ENCODE measurements at regions not wholly inside any gene's neighbourhood (a gene's known extent, or its start where the extent isn't known, plus 50 kb on each side); places are given as distances from the start of the nearest gene placed in this dataset.
"Not testable (repeated sequence)": the region's sequence is repeated elsewhere in the genome, so short reads cannot be mapped to it uniquely, and the experiment has no call there.

- Mint-ChIP-seq H3K27ac (no peak overlapping the region), H3K27me3 (peaks cover 6% of the 10 kb centered on the region), H3K4me3 (no peak overlapping the region), H3K4me1 (peaks cover 0 to 4% (median 2%) of the 10 kb centered on the region in 4 donors), H3K9me3 (peaks cover 0 to 37% (median 12%) of the 10 kb centered on the region in 7 donors), H3K36me3 (peaks cover 4% of the 10 kb centered on the region)
- Histone ChIP-seq H3K9me3 (ENCODE audit: control insufficient read depth in 2 of 2, low read length in 2 of 2) (peaks cover 18 to 23% of the 10 kb centered on the region in 2 experiments), H3K36me3 (ENCODE audit: control insufficient read depth, insufficient read depth, low read length) (no peaks in the 10 kb centered on the region), H3K27ac (ENCODE audit: insufficient read depth, low read length, poor library complexity, severe bottlenecking) (no peak overlapping the region), H3K27me3 (ENCODE audit: control insufficient read depth, insufficient read depth, low read length) (peaks cover 1% of the 10 kb centered on the region), H3K4me1 (ENCODE audit: control insufficient read depth, insufficient read depth, low read length, poor library complexity, severe bottlenecking) (no peaks in the 10 kb centered on the region), H3K4me3 (ENCODE audit: low read depth, low read length) (no peak overlapping the region)
- DNase-seq (no peak), ATAC-seq (ENCODE audit: low read depth in 2 of 2) (no peak)
Observed at GRCh38 chr2:105999211-105999989, 194.7 kb downstream of the UXS1 start.

GRCh38 chr2:105997711-105998110, 196.4 kb downstream of the UXS1 start:
- no peak overlapping the region for H3K27ac ChIP-seq (ENCODE audit: insufficient read depth, low read length, poor library complexity, severe bottlenecking)
- no peak overlapping the region for H3K4me3 ChIP-seq (ENCODE audit: low read depth, low read length)
- Mint-ChIP-seq H3K27ac (peak overlapping the region in 1 of 3 donors; percentile 49), H3K36me3 (peaks cover 3% of the 10 kb centered on the region), H3K4me3 (no peak overlapping the region), H3K4me1 (peaks cover 0 to 11% (median 2%) of the 10 kb centered on the region in 4 donors), H3K9me3 (peaks cover 0 to 49% (median 21%) of the 10 kb centered on the region in 7 donors), H3K27me3 (peaks cover 6% of the 10 kb centered on the region)
- H3K9me3 ChIP-seq (ENCODE audit: control insufficient read depth in 2 of 2, low read length in 2 of 2), result peaks cover 24 to 26% of the 10 kb centered on the region in 2 experiments
- ATAC-seq (ENCODE audit: low read depth in 2 of 2) (no peak), DNase-seq (no peak)
- no peaks in the 10 kb centered on the region for H3K4me1 ChIP-seq (ENCODE audit: control insufficient read depth, insufficient read depth, low read length, poor library complexity, severe bottlenecking)
- no peaks in the 10 kb centered on the region for H3K27me3 ChIP-seq (ENCODE audit: control insufficient read depth, insufficient read depth, low read length)
- no peaks in the 10 kb centered on the region for H3K36me3 ChIP-seq (ENCODE audit: control insufficient read depth, insufficient read depth, low read length)

DNA sequence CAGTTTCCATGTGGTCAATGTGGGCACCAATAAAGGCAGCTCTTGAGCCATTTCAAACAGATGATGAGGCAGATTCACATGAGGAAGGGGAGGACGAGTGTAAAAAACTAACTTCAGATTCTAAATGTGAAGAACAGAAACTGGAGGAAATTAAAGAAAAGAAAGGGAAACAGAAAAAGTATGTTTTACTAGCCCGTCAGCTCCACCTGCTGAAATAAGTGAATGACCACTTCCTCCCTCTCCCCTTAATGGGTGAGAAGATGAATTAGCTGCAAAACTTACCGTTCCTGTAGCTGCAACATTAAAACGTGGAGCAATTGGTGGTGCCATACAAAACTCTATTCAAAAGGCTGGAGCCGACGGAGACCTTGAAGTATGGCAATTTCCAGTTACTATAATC, 203.5 kb downstream of the UXS1 start:
- Mint-ChIP-seq H3K4me3 (no peak overlapping the region), H3K27me3 (no peaks in the 10 kb centered on the region), H3K27ac (no peak overlapping the region), H3K36me3 (peaks cover 16% of the 10 kb centered on the region), H3K9me3 (peaks cover 0 to 57% (median 23%) of the 10 kb centered on the region in 7 donors), H3K4me1 (peaks cover 6 to 37% (median 25%) of the 10 kb centered on the region in 4 donors)
- H3K4me3 ChIP-seq (ENCODE audit: low read depth, low read length), result no peak overlapping the region
- no peak overlapping the region for H3K27ac ChIP-seq (ENCODE audit: insufficient read depth, low read length, poor library complexity, severe bottlenecking)
- DNase-seq (peak in 1 of 3 donors; percentile 37), ATAC-seq (ENCODE audit: low read depth in 2 of 2) (no peak)
- H3K9me3 ChIP-seq (ENCODE audit: control insufficient read depth in 2 of 2, low read length in 2 of 2), result peaks cover 36 to 56% of the 10 kb centered on the region in 2 experiments
- H3K27me3 ChIP-seq (ENCODE audit: control insufficient read depth, insufficient read depth, low read length), result no peaks in the 10 kb centered on the region
- H3K36me3 ChIP-seq (ENCODE audit: control insufficient read depth, insufficient read depth, low read length), result no peaks in the 10 kb centered on the region
- H3K4me1 ChIP-seq (ENCODE audit: control insufficient read depth, insufficient read depth, low read length, poor library complexity, severe bottlenecking), result peaks cover 9% of the 10 kb centered on the region

DNA sequence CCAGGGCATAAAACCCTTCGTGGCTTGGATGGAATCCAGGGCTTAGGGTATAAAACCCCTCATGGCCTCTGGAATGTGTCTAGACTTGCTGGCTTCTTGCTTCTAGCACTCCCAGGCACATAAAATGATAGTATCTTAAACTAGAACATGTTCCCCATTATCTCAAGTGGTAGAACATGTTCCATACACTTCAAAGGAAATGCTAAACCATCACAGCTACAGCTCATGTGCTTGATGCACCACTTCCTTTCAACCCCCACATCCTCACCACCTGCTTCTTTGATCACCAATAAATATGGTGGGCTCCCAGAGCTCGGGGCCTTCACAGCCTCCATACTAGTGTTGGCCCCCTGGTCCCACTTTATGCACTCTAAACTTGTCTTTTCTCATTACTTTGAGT, 204.3 kb downstream of the UXS1 start:
- H3K4me1 ChIP-seq (ENCODE audit: control insufficient read depth, insufficient read depth, low read length, poor library complexity, severe bottlenecking); H3K4me3 ChIP-seq (ENCODE audit: low read depth, low read length); H3K27me3 Mint-ChIP-seq; H3K27ac ChIP-seq (ENCODE audit: insufficient read depth, low read length, poor library complexity, severe bottlenecking); H3K27me3 ChIP-seq (ENCODE audit: control insufficient read depth, insufficient read depth, low read length); H3K36me3 ChIP-seq (ENCODE audit: control insufficient read depth, insufficient read depth, low read length): not testable (repeated sequence)
- peaks cover 28 to 51% of the 10 kb centered on the region in 2 experiments for H3K9me3 ChIP-seq (ENCODE audit: control insufficient read depth in 2 of 2, low read length in 2 of 2)
- ATAC-seq (ENCODE audit: low read depth in 2 of 2) (peak in 1 of 2 donors; percentile 44), DNase-seq (peak in 2 of 3 donors; percentile 51 to 63)
- H3K4me3 Mint-ChIP-seq, result peak overlapping the region in 2 of 4 donors; percentile 36 to 70
- peaks cover 0 to 53% (median 22%) of the 10 kb centered on the region in 7 donors for H3K9me3 Mint-ChIP-seq
- H3K4me1 Mint-ChIP-seq, result peaks cover 6 to 37% (median 25%) of the 10 kb centered on the region in 4 donors
- peak overlapping the region in 1 of 3 donors; percentile 67 for H3K27ac Mint-ChIP-seq
- H3K36me3 Mint-ChIP-seq, result peaks cover 16% of the 10 kb centered on the region

GRCh38 chr2:105989070-105989469, 205.0 kb downstream of the UXS1 start:
- ATAC-seq (ENCODE audit: low read depth in 2 of 2), result no peak
- Mint-ChIP-seq H3K4me3 (peak overlapping the region in 1 of 4 donors; percentile 17), H3K27ac (peak overlapping the region in 2 of 3 donors; percentile 60 to 79), H3K27me3 (peaks cover 6% of the 10 kb centered on the region), H3K9me3 (peaks cover 0 to 46% (median 16%) of the 10 kb centered on the region in 7 donors), H3K36me3 (peaks cover 16% of the 10 kb centered on the region), H3K4me1 (peaks cover 6 to 37% (median 26%) of the 10 kb centered on the region in 4 donors)
- H3K27me3 ChIP-seq (ENCODE audit: control insufficient read depth, insufficient read depth, low read length), result no peaks in the 10 kb centered on the region
- H3K36me3 ChIP-seq (ENCODE audit: control insufficient read depth, insufficient read depth, low read length), result no peaks in the 10 kb centered on the region
- peaks cover 22 to 43% of the 10 kb centered on the region in 2 experiments for H3K9me3 ChIP-seq (ENCODE audit: control insufficient read depth in 2 of 2, low read length in 2 of 2)
- H3K27ac ChIP-seq (ENCODE audit: insufficient read depth, low read length, poor library complexity, severe bottlenecking), result no peak overlapping the region
- H3K4me1 ChIP-seq (ENCODE audit: control insufficient read depth, insufficient read depth, low read length, poor library complexity, severe bottlenecking), result peaks cover 9% of the 10 kb centered on the region
- no peak overlapping the region for H3K4me3 ChIP-seq (ENCODE audit: low read depth, low read length)
- no peak for DNase-seq

DNA sequence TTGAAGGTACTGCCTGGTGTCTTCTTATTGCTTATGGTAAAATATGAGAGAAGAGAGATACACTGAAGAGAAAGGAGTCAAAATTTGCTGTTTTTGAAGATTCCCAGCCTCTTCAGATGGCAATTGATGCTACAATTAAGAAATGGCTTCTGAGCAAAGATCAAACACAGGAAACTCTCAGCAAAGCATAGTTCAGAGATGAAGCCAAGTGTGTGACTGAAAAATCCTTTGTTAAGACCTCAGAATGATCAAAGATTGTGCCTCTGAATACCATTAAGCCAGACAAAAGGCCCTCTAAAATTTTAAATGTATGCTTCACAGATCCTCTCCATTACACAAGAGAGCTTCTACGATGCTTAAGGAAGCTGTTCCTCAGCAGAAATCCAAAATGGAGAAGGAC, 216.3 kb downstream of the UXS1 start:
- no peak overlapping the region for H3K4me3 Mint-ChIP-seq
- H3K27me3 ChIP-seq (ENCODE audit: control insufficient read depth, insufficient read depth, low read length), result no peaks in the 10 kb centered on the region
- no peaks in the 10 kb centered on the region for H3K4me1 ChIP-seq (ENCODE audit: control insufficient read depth, insufficient read depth, low read length, poor library complexity, severe bottlenecking)

DNA sequence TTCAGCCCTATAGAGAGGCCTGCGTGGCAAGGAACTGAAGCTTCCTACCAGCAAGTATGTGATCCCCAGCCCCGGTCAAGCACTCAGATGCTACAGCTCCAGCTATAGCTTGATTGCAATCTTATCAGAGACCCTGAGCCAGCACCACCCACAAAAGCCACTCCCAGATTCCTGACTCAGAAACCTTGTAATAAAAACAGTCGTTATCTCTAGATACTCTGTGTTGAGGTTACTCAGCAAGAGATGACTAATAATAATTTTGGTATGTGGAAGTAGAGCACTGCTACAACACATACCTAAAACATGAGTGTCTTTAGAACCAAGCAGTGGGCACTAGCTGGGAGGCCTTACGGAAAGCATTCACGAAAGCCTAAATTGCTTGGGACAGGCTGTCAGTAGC, 216.9 kb downstream of the UXS1 start:
- Histone ChIP-seq H3K4me3 (ENCODE audit: low read depth, low read length) (no peak overlapping the region), H3K27me3 (ENCODE audit: control insufficient read depth, insufficient read depth, low read length) (no peaks in the 10 kb centered on the region), H3K36me3 (ENCODE audit: control insufficient read depth, insufficient read depth, low read length) (no peaks in the 10 kb centered on the region), H3K9me3 (ENCODE audit: control insufficient read depth in 2 of 2, low read length in 2 of 2) (no peaks in the 10 kb centered on the region), H3K4me1 (ENCODE audit: control insufficient read depth, insufficient read depth, low read length, poor library complexity, severe bottlenecking) (no peaks in the 10 kb centered on the region), H3K27ac (ENCODE audit: insufficient read depth, low read length, poor library complexity, severe bottlenecking) (no peak overlapping the region)
- H3K27me3 Mint-ChIP-seq, result no peaks in the 10 kb centered on the region
- DNase-seq (no peak), ATAC-seq (ENCODE audit: low read depth in 2 of 2) (no peak)
- H3K4me3 Mint-ChIP-seq, result no peak overlapping the region
- peak overlapping the region in 1 of 3 donors; percentile 9 for H3K27ac Mint-ChIP-seq
- H3K36me3 Mint-ChIP-seq, result peaks cover 4% of the 10 kb centered on the region
- peaks cover 0 to 4% (median 0%) of the 10 kb centered on the region in 7 donors for H3K9me3 Mint-ChIP-seq
- H3K4me1 Mint-ChIP-seq, result peaks cover 0 to 30% (median 12%) of the 10 kb centered on the region in 4 donors

More for the DNA sequence above, 216.3 kb downstream of the UXS1 start:
- DNase-seq (no peak), ATAC-seq (ENCODE audit: low read depth in 2 of 2) (no peak)
- H3K27ac Mint-ChIP-seq, result peak overlapping the region in 1 of 3 donors; percentile 9
- peaks cover 4% of the 10 kb centered on the region for H3K36me3 Mint-ChIP-seq
- Histone ChIP-seq H3K36me3 (ENCODE audit: control insufficient read depth, insufficient read depth, low read length) (no peaks in the 10 kb centered on the region), H3K9me3 (ENCODE audit: control insufficient read depth in 2 of 2, low read length in 2 of 2) (no peaks in the 10 kb centered on the region), H3K4me3 (ENCODE audit: low read depth, low read length) (no peak overlapping the region), H3K27ac (ENCODE audit: insufficient read depth, low read length, poor library complexity, severe bottlenecking) (no peak overlapping the region)
- H3K9me3 Mint-ChIP-seq, result peaks cover 0 to 4% (median 0%) of the 10 kb centered on the region in 7 donors
- no peaks in the 10 kb centered on the region for H3K27me3 Mint-ChIP-seq
- peaks cover 0 to 27% (median 11%) of the 10 kb centered on the region in 4 donors for H3K4me1 Mint-ChIP-seq

Measured in CD4-positive, CD25-positive, alpha-beta regulatory T cell (primary cell).